NCI-H446 (cell line): ENCODE measurements at regions not wholly inside any gene's neighbourhood (a gene's known extent, or its start where the extent isn't known, plus 50 kb on each side); places are given as distances from the start of the nearest gene placed in this dataset.
"Not testable (repeated sequence)": the region's sequence is repeated elsewhere in the genome, so short reads cannot be mapped to it uniquely, and the experiment has no call there.

ENCODE experiments used
- DNase-seq, 2 experiments: peaks; one replicate each; lab custom pipeline; 2025; lab: John Stamatoyannopoulos, UW

- no peak for DNase-seq
Observed at GRCh38 chr1:70819231-70819630, 228.4 kb downstream of the PTGER3 start.

GRCh38 chr1:70819785-70820184, 227.8 kb downstream of the PTGER3 start:
- DNase-seq: no peak

GRCh38 chr1:70820396-70820795, 227.2 kb downstream of the PTGER3 start:
- DNase-seq: no peak

GRCh38 chr1:70820995-70821394, 226.6 kb downstream of the PTGER3 start:
- no peak for DNase-seq

- DNase-seq: no peak
Observed at GRCh38 chr1:70826428-70826827, 221.2 kb downstream of the PTGER3 start.

- DNase-seq: no peak
Observed at GRCh38 chr1:70827030-70827429, 220.6 kb downstream of the PTGER3 start.

GRCh38 chr1:70828177-70828576, 219.4 kb downstream of the PTGER3 start:
- DNase-seq: no peak

GRCh38 chr1:70834365-70834764, 213.3 kb downstream of the PTGER3 start:
- DNase-seq: not testable (repeated sequence)

GRCh38 chr1:70836456-70836855, 211.2 kb downstream of the PTGER3 start:
- no peak for DNase-seq

- DNase-seq: no peak
Observed at GRCh38 chr1:70840260-70840953, 207.2 kb downstream of the PTGER3 start.

GRCh38 chr1:70842562-70842961, 205.1 kb downstream of the PTGER3 start:
- DNase-seq: no peak

GRCh38 chr1:70843452-70843851, 204.2 kb downstream of the PTGER3 start:
- DNase-seq: no peak

GRCh38 chr1:70847013-70847412, 200.6 kb downstream of the PTGER3 start:
- DNase-seq: no peak

- DNase-seq: no peak
Observed at GRCh38 chr1:70855203-70855602, 192.4 kb downstream of the PTGER3 start.

GRCh38 chr1:70856201-70856600, 191.4 kb downstream of the PTGER3 start:
- DNase-seq: no peak

- DNase-seq: no peak
Observed at GRCh38 chr1:70863239-70863638, 184.4 kb downstream of the PTGER3 start.

GRCh38 chr1:70864302-70864701, 183.3 kb downstream of the PTGER3 start:
- DNase-seq: no peak

GRCh38 chr1:70866542-70867264, 180.9 kb downstream of the PTGER3 start:
- DNase-seq: no peak

- DNase-seq: no peak
Observed at GRCh38 chr1:70871790-70872189, 175.8 kb downstream of the PTGER3 start.

GRCh38 chr1:70874063-70874462, 173.6 kb downstream of the PTGER3 start:
- DNase-seq: no peak

- no peak for DNase-seq
Observed at GRCh38 chr1:70874818-70875217, 172.8 kb downstream of the PTGER3 start.

GRCh38 chr1:70877343-70877742, 170.3 kb downstream of the PTGER3 start:
- DNase-seq: no peak

- no peak for DNase-seq
Observed at GRCh38 chr1:70887936-70888335, 159.7 kb downstream of the PTGER3 start.

GRCh38 chr1:70888722-70889121, 158.9 kb downstream of the PTGER3 start:
- no peak for DNase-seq
